Naive B cell (primary cell): ENCODE measurements at regions not wholly inside any gene's neighbourhood (a gene's known extent, or its start where the extent isn't known, plus 50 kb on each side); places are given as distances from the start of the nearest gene placed in this dataset.
"Not testable (repeated sequence)": the region's sequence is repeated elsewhere in the genome, so short reads cannot be mapped to it uniquely, and the experiment has no call there.

Experiments
- ATAC-seq, 2 donors: fragments of 150-1000 bp; cut with Tn5 transposase; 2 replicates each; pipeline ENCODE4 v1.10.0; 2021; ENCODE audit warnings: low read depth in 2 of 2, mild to moderate bottlenecking in 2 of 2, moderate library complexity in 2 of 2
- DNase-seq: peaks from one replicate; pipeline ENCODE4 v3.0.0; 2022
- H3K27ac Mint-ChIP-seq, 6 donors: one replicate each; pipeline ENCODE4 v1.8.0; 2020 to 2022; ENCODE audit warnings: mild to moderate bottlenecking in 6 of 6, mixed read lengths in 6 of 6, moderate library complexity in 5 of 6, inconsistent platforms in 2 of 6
- H3K27me3 Mint-ChIP-seq, 3 donors: one replicate each; pipeline ENCODE4 v1.8.0; 2021 to 2022; ENCODE audit warnings: mixed read lengths in 3 of 3, mild to moderate bottlenecking in 1 of 3
- H3K36me3 Mint-ChIP-seq, 2 donors: one replicate each; pipeline ENCODE4 v1.8.0; 2020 to 2022; ENCODE audit warnings: mixed read lengths in 2 of 2, inconsistent platforms in 1 of 2, mild to moderate bottlenecking in 1 of 2
- H3K4me1 Mint-ChIP-seq, 3 donors: one replicate each; pipeline ENCODE4 v1.8.0; 2020 to 2022; ENCODE audit warnings: mixed read lengths in 3 of 3, inconsistent platforms in 1 of 3, mild to moderate bottlenecking in 1 of 3, moderate library complexity in 1 of 3
- H3K4me3 Mint-ChIP-seq, 8 donors: one replicate each; pipeline ENCODE4 v1.8.0; 2020 to 2022; ENCODE audit warnings: mild to moderate bottlenecking in 8 of 8, mixed read lengths in 8 of 8, moderate library complexity in 8 of 8, inconsistent platforms in 2 of 8
- H3K9me3 Mint-ChIP-seq, 7 donors: one replicate each; pipeline ENCODE4 v1.8.0; 2020 to 2022; ENCODE audit warnings: mixed read lengths in 7 of 7, mild to moderate bottlenecking in 5 of 7, inconsistent platforms in 2 of 7, moderate library complexity in 1 of 7

GRCh38 chr1:188128761-188129160, 1300.0 kb downstream of the PLA2G4A start:
- DNase-seq (no peak), ATAC-seq (no peak)
- H3K9me3 Mint-ChIP-seq: peaks cover 0 to 6% (median 2%) of the 10 kb centered on the region in 7 donors
- no peaks in the 10 kb centered on the region for H3K27me3 Mint-ChIP-seq
- no peaks in the 10 kb centered on the region for H3K36me3 Mint-ChIP-seq
- H3K27ac Mint-ChIP-seq: no peak overlapping the region
- no peak overlapping the region for H3K4me3 Mint-ChIP-seq
- no peaks in the 10 kb centered on the region for H3K4me1 Mint-ChIP-seq

GRCh38 chr1:188129856-188130838, 1301.4 kb downstream of the PLA2G4A start:
- no peak for ATAC-seq
- Mint-ChIP-seq H3K4me1 (no peaks in the 10 kb centered on the region), H3K27ac (no peak overlapping the region), H3K9me3 (peaks cover 0 to 6% (median 2%) of the 10 kb centered on the region in 7 donors), H3K27me3 (no peaks in the 10 kb centered on the region), H3K36me3 (no peaks in the 10 kb centered on the region), H3K4me3 (no peak overlapping the region)
- no peak for DNase-seq

GRCh38 chr1:188137221-188137620, 1308.5 kb downstream of the PLA2G4A start:
- Mint-ChIP-seq H3K27me3 (no peaks in the 10 kb centered on the region), H3K4me1 (no peaks in the 10 kb centered on the region), H3K4me3 (no peak overlapping the region), H3K36me3 (no peaks in the 10 kb centered on the region), H3K27ac (no peak overlapping the region), H3K9me3 (peaks cover 0 to 9% (median 0%) of the 10 kb centered on the region in 7 donors)
- no peak for DNase-seq
- no peak for ATAC-seq

GRCh38 chr1:188140958-188141357, 1312.2 kb downstream of the PLA2G4A start:
- ATAC-seq (no peak), DNase-seq (no peak)
- H3K4me3 Mint-ChIP-seq: no peak overlapping the region
- peaks cover 0 to 7% (median 5%) of the 10 kb centered on the region in 7 donors for H3K9me3 Mint-ChIP-seq
- H3K4me1 Mint-ChIP-seq: no peaks in the 10 kb centered on the region
- H3K36me3 Mint-ChIP-seq: no peaks in the 10 kb centered on the region
- H3K27ac Mint-ChIP-seq: no peak overlapping the region
- H3K27me3 Mint-ChIP-seq: no peaks in the 10 kb centered on the region

GRCh38 chr1:188154196-188154595, 1325.4 kb downstream of the PLA2G4A start:
- Mint-ChIP-seq H3K9me3 (peaks cover 0 to 2% (median 0%) of the 10 kb centered on the region in 7 donors), H3K4me3 (no peak overlapping the region), H3K36me3 (no peaks in the 10 kb centered on the region), H3K27me3 (no peaks in the 10 kb centered on the region), H3K27ac (no peak overlapping the region), H3K4me1 (no peaks in the 10 kb centered on the region)
- ATAC-seq (no peak), DNase-seq (no peak)

- H3K36me3 Mint-ChIP-seq: no peaks in the 10 kb centered on the region
- no peaks in the 10 kb centered on the region for H3K4me1 Mint-ChIP-seq
- H3K27ac Mint-ChIP-seq: no peak overlapping the region
- ATAC-seq (no peak), DNase-seq (no peak)
- H3K4me3 Mint-ChIP-seq: no peak overlapping the region
- H3K9me3 Mint-ChIP-seq: peaks cover 0 to 2% (median 0%) of the 10 kb centered on the region in 7 donors
- no peaks in the 10 kb centered on the region for H3K27me3 Mint-ChIP-seq
These were observed 1326.0 kb downstream of the PLA2G4A start for GRCh38 chr1:188154761-188155160.

GRCh38 chr1:188155261-188155660, 1326.5 kb downstream of the PLA2G4A start:
- H3K9me3 Mint-ChIP-seq: peaks cover 0 to 3% (median 2%) of the 10 kb centered on the region in 7 donors
- no peak overlapping the region for H3K4me3 Mint-ChIP-seq
- H3K27ac Mint-ChIP-seq: no peak overlapping the region
- H3K4me1 Mint-ChIP-seq: no peaks in the 10 kb centered on the region
- H3K36me3 Mint-ChIP-seq: no peaks in the 10 kb centered on the region
- DNase-seq (no peak), ATAC-seq (no peak)
- no peaks in the 10 kb centered on the region for H3K27me3 Mint-ChIP-seq

- Mint-ChIP-seq H3K4me3 (no peak overlapping the region), H3K4me1 (no peaks in the 10 kb centered on the region), H3K36me3 (no peaks in the 10 kb centered on the region), H3K27me3 (no peaks in the 10 kb centered on the region), H3K27ac (no peak overlapping the region), H3K9me3 (peaks cover 0 to 5% (median 0%) of the 10 kb centered on the region in 7 donors)
- ATAC-seq: no peak
- DNase-seq: no peak
These were observed 1335.7 kb downstream of the PLA2G4A start for GRCh38 chr1:188164459-188164858.

- H3K27me3 Mint-ChIP-seq: no peaks in the 10 kb centered on the region
- H3K36me3 Mint-ChIP-seq: no peaks in the 10 kb centered on the region
- peaks cover 0 to 3% (median 0%) of the 10 kb centered on the region in 7 donors for H3K9me3 Mint-ChIP-seq
- no peaks in the 10 kb centered on the region for H3K4me1 Mint-ChIP-seq
- no peak overlapping the region for H3K4me3 Mint-ChIP-seq
- no peak overlapping the region for H3K27ac Mint-ChIP-seq
- no peak for ATAC-seq
- no peak for DNase-seq
These were observed 1337.9 kb downstream of the PLA2G4A start for GRCh38 chr1:188166654-188167053.

GRCh38 chr1:188169971-188170370, 1341.2 kb downstream of the PLA2G4A start:
- H3K36me3 Mint-ChIP-seq: no peaks in the 10 kb centered on the region
- no peak overlapping the region for H3K4me3 Mint-ChIP-seq
- H3K4me1 Mint-ChIP-seq: no peaks in the 10 kb centered on the region
- ATAC-seq (no peak), DNase-seq (no peak)
- no peak overlapping the region for H3K27ac Mint-ChIP-seq
- H3K9me3 Mint-ChIP-seq: peaks cover 0 to 3% (median 0%) of the 10 kb centered on the region in 7 donors
- no peaks in the 10 kb centered on the region for H3K27me3 Mint-ChIP-seq

GRCh38 chr1:188170411-188170810, 1341.7 kb downstream of the PLA2G4A start:
- no peaks in the 10 kb centered on the region for H3K36me3 Mint-ChIP-seq
- no peak for DNase-seq
- H3K27ac Mint-ChIP-seq: no peak overlapping the region
- ATAC-seq: no peak
- H3K9me3 Mint-ChIP-seq: peaks cover 0 to 3% (median 0%) of the 10 kb centered on the region in 7 donors
- no peaks in the 10 kb centered on the region for H3K27me3 Mint-ChIP-seq
- H3K4me1 Mint-ChIP-seq: no peaks in the 10 kb centered on the region
- no peak overlapping the region for H3K4me3 Mint-ChIP-seq

GRCh38 chr1:188170935-188171334, 1342.2 kb downstream of the PLA2G4A start:
- no peak overlapping the region for H3K4me3 Mint-ChIP-seq
- ATAC-seq (no peak), DNase-seq (no peak)
- H3K4me1 Mint-ChIP-seq: no peaks in the 10 kb centered on the region
- H3K27me3 Mint-ChIP-seq: no peaks in the 10 kb centered on the region
- peaks cover 0 to under 1% (median 0%) of the 10 kb centered on the region in 7 donors for H3K9me3 Mint-ChIP-seq
- no peak overlapping the region for H3K27ac Mint-ChIP-seq
- no peaks in the 10 kb centered on the region for H3K36me3 Mint-ChIP-seq

- peaks cover 2 to 33% (median 11%) of the 10 kb centered on the region in 7 donors for H3K9me3 Mint-ChIP-seq
- DNase-seq, H3K27ac Mint-ChIP-seq, H3K4me3 Mint-ChIP-seq, ATAC-seq, H3K4me1 Mint-ChIP-seq, H3K36me3 Mint-ChIP-seq, H3K27me3 Mint-ChIP-seq: not testable (repeated sequence)
These were observed 1353.3 kb downstream of the PLA2G4A start for GRCh38 chr1:188182063-188182462.

- Mint-ChIP-seq H3K9me3 (peaks cover 0 to 18% (median 5%) of the 10 kb centered on the region in 7 donors), H3K36me3 (no peaks in the 10 kb centered on the region), H3K4me3 (no peak overlapping the region), H3K4me1 (no peaks in the 10 kb centered on the region), H3K27ac (no peak overlapping the region), H3K27me3 (no peaks in the 10 kb centered on the region)
- no peak for ATAC-seq
- no peak for DNase-seq
These were observed 1359.6 kb downstream of the PLA2G4A start for GRCh38 chr1:188188317-188188716.
